Gastroesophageal sphincter (tissue), 3 donors: ENCODE measurements at regions not wholly inside any gene's neighbourhood (a gene's known extent, or its start where the extent isn't known, plus 50 kb on each side); places are given as distances from the start of the nearest gene placed in this dataset.

Source experiments
- EP300 ChIP-seq: sonication (generic); formaldehyde crosslinking; IDR thresholded peaks from one replicate; pipeline ENCODE4 v1.6.1; 2017; ENCODE audit warnings: antibody characterized with exemption, mild to moderate bottlenecking
- POLR2A ChIP-seq, 2 donors: fragments of 450-650 bp; IDR thresholded peaks; one replicate each; pipeline ENCODE4 v1.6.1; 2017; ENCODE audit warnings: antibody characterized with exemption in 2 of 2, mild to moderate bottlenecking in 2 of 2, moderate library complexity in 1 of 2
- TF ChIP-seq, protein P1 (sequence below), 4 experiments: fragments of 200-600 bp in 2 of 4; fragments of 450-650 bp in 2 of 4; sonication (generic) in 1 of 4; IDR thresholded peaks; one replicate each; pipeline ENCODE4 v1.5.1; 2017 to 2019; ENCODE audit warnings: antibody characterized with exemption in 4 of 4, mild to moderate bottlenecking in 2 of 4, moderate library complexity in 2 of 4

DNA sequence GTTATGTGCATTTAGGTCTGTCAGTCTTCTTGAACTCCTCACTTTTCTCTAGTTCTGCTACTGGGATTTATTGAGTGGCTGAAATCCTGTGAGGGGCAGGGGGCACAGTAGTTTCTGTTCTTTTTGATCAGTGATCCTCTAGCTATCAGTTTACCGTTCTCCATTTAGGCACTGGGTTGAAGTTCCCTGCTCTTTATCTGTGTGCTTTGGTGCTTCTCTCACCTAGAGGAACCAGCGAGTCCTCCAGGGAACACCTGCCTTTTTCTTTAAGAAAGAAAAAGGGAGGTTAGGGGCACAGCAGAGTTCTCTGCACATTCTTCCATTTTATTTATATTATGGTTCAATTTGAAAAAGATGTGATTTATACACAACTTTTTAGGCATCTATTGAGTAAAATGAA, 503.0 kb upstream of the AGA start:
- no peak for TF ChIP-seq POLR2A (IDR thresholded peaks at IDR 0.05)
- TF ChIP-seq, protein P1, sequence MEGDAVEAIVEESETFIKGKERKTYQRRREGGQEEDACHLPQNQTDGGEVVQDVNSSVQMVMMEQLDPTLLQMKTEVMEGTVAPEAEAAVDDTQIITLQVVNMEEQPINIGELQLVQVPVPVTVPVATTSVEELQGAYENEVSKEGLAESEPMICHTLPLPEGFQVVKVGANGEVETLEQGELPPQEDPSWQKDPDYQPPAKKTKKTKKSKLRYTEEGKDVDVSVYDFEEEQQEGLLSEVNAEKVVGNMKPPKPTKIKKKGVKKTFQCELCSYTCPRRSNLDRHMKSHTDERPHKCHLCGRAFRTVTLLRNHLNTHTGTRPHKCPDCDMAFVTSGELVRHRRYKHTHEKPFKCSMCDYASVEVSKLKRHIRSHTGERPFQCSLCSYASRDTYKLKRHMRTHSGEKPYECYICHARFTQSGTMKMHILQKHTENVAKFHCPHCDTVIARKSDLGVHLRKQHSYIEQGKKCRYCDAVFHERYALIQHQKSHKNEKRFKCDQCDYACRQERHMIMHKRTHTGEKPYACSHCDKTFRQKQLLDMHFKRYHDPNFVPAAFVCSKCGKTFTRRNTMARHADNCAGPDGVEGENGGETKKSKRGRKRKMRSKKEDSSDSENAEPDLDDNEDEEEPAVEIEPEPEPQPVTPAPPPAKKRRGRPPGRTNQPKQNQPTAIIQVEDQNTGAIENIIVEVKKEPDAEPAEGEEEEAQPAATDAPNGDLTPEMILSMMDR (IDR thresholded peaks at IDR 0.05), result no peak
- no peak for TF ChIP-seq EP300
